ENCODE measurements at regions not wholly inside any gene's neighbourhood (a gene's known extent, or its start where the extent isn't known, plus 50 kb on each side); places are given as distances from the start of the nearest gene placed in this dataset.

- ATAC-seq (ENCODE audit: low read depth) (no peak), DNase-seq (no peak)
- Mint-ChIP-seq H3K4me1 (no peaks in the 10 kb centered on the region), H3K27me3 (no peaks in the 10 kb centered on the region), H3K4me3 (no peak overlapping the region), H3K36me3 (ENCODE audit: low read depth) (no peaks in the 10 kb centered on the region), H3K27ac (no peak overlapping the region), H3K9me3 (no peaks in the 10 kb centered on the region)
- intact Hi-C loops (cut with micrococcal nuclease): no loop called here
- ChIA-PET POLR2A (no interaction called here), CTCF (no interaction called here)
- TF ChIP-seq CTCF (IDR thresholded peaks at IDR 0.05): no peak
Measured at GRCh38 chr4:54930226-54930625, 195.2 kb downstream of the KDR start.

GRCh38 chr4:54929459-54929858 is 195.9 kb downstream of the KDR start:
- H3K27me3 Mint-ChIP-seq: no peaks in the 10 kb centered on the region
- no peak overlapping the region for H3K27ac Mint-ChIP-seq
- H3K36me3 Mint-ChIP-seq (ENCODE audit: low read depth): no peaks in the 10 kb centered on the region
- no peak overlapping the region for H3K4me3 Mint-ChIP-seq
- CTCF ChIA-PET: no interaction called here
- no peak for TF ChIP-seq CTCF (IDR thresholded peaks at IDR 0.05)
- ATAC-seq (ENCODE audit: low read depth): no peak
- H3K4me1 Mint-ChIP-seq: no peaks in the 10 kb centered on the region
- no peak for DNase-seq
- POLR2A ChIA-PET: no interaction called here
- peaks cover 3% of the 10 kb centered on the region for H3K9me3 Mint-ChIP-seq
- intact Hi-C loops (cut with micrococcal nuclease): no loop called here

- DNase-seq (no peak), ATAC-seq (ENCODE audit: low read depth) (no peak)
- ChIA-PET CTCF (no interaction called here), POLR2A (no interaction called here)
- no peak overlapping the region for H3K4me3 Mint-ChIP-seq
- intact Hi-C loops (cut with micrococcal nuclease): no loop called here
- no peak for TF ChIP-seq CTCF (IDR thresholded peaks at IDR 0.05)
- no peak overlapping the region for H3K27ac Mint-ChIP-seq
- H3K36me3 Mint-ChIP-seq (ENCODE audit: low read depth): no peaks in the 10 kb centered on the region
- peaks cover 3% of the 10 kb centered on the region for H3K9me3 Mint-ChIP-seq
- H3K27me3 Mint-ChIP-seq: no peaks in the 10 kb centered on the region
- H3K4me1 Mint-ChIP-seq: no peaks in the 10 kb centered on the region
Measured at GRCh38 chr4:54924891-54925290, 200.5 kb downstream of the KDR start.

GRCh38 chr4:54915276-54915675 is 210.1 kb downstream of the KDR start:
- ATAC-seq (ENCODE audit: low read depth) (no peak), DNase-seq (no peak)
- no peak overlapping the region for H3K4me3 Mint-ChIP-seq
- TF ChIP-seq CTCF (IDR thresholded peaks at IDR 0.05): no peak
- H3K36me3 Mint-ChIP-seq (ENCODE audit: low read depth): no peaks in the 10 kb centered on the region
- H3K27ac Mint-ChIP-seq: no peak overlapping the region
- H3K4me1 Mint-ChIP-seq: no peaks in the 10 kb centered on the region
- ChIA-PET POLR2A (no interaction called here), CTCF (no interaction called here)
- intact Hi-C loops (cut with micrococcal nuclease): no loop called here
- H3K9me3 Mint-ChIP-seq: no peaks in the 10 kb centered on the region
- no peaks in the 10 kb centered on the region for H3K27me3 Mint-ChIP-seq

- Mint-ChIP-seq H3K36me3 (ENCODE audit: low read depth) (no peaks in the 10 kb centered on the region), H3K27me3 (no peaks in the 10 kb centered on the region), H3K9me3 (no peaks in the 10 kb centered on the region), H3K27ac (no peak overlapping the region), H3K4me1 (peaks cover 5% of the 10 kb centered on the region), H3K4me3 (no peak overlapping the region)
- no peak for DNase-seq
- ChIA-PET CTCF (no interaction called here), POLR2A (no interaction called here)
- no peak for ATAC-seq (ENCODE audit: low read depth)
- no peak for TF ChIP-seq CTCF (IDR thresholded peaks at IDR 0.05)
- intact Hi-C loops (cut with micrococcal nuclease): no loop called here
Measured at GRCh38 chr4:54914781-54915180, 210.6 kb downstream of the KDR start.

Measured in activated B cell treated with CpG ODN at 0.5 μM for 24 hours (primary cell).